ENCODE measurements at regions not wholly inside any gene's neighbourhood (a gene's known extent, or its start where the extent isn't known, plus 50 kb on each side); places are given as distances from the start of the nearest gene placed in this dataset.

GRCh38 chr7:22662556-22663356, 64.2 kb upstream of the IL6 start:
- H3F3A ChIP-seq (ENCODE audit: insufficient read depth, low read depth), result peaks cover 22% of the 10 kb centered on the region
- H3K4me2 ChIP-seq, result no peak overlapping the region
- peaks cover 32% of the 10 kb centered on the region for H3K4me1 ChIP-seq (replicated peaks; ENCODE audit: insufficient read depth)
- ChIA-PET CTCF (interaction anchor here (0.7 kb wide), 1 partner anchor 55 kb away, joined by 3 read pairs; no protein-coding TSS in a partner anchor), POLR2A (ENCODE audit: unreplicated experiment) (interaction anchor here (0.6 kb wide), 1 partner anchor 685 kb away, joined by 3 read pairs; no protein-coding TSS in a partner anchor)
- no peaks in the 10 kb centered on the region for H3K9me3 ChIP-seq (ENCODE audit: insufficient read depth, low read depth)
- 0 out of 2 replicates have a peak overlapping the region, but pooled peaks have one; percentile 10 for H3K27ac ChIP-seq
- no peak for DNase-seq
- H4K20me1 ChIP-seq (ENCODE audit: insufficient read depth), result no peaks in the 10 kb centered on the region
- no peak overlapping the region for H2AFZ ChIP-seq
- H3K79me2 ChIP-seq (ENCODE audit: low read depth), result no peaks in the 10 kb centered on the region
- TF ChIP-seq EZH2 (IDR thresholded peaks at IDR 0.05; ENCODE audit: low read depth) (no peak), CTCF (conservative IDR thresholded peaks at IDR 0.05) (no peak)
- no TSS peak for BruUV-seq (replicated peaks)
- no peaks in the 10 kb centered on the region for H3K36me3 ChIP-seq (ENCODE audit: low read depth)
- intact Hi-C loops (cut with micrococcal nuclease; ENCODE audit: unreplicated experiment), result no loop called here
- no peaks in the 10 kb centered on the region for H3K9me2 ChIP-seq (ENCODE audit: insufficient read depth)
- H3K4me3 ChIP-seq, result no peak overlapping the region
- no peaks in the 10 kb centered on the region for H3K27me3 ChIP-seq (ENCODE audit: insufficient read depth, low read depth)

GRCh38 chr7:22662036-22662435, 65.0 kb upstream of the IL6 start:
- Histone ChIP-seq H3K36me3 (ENCODE audit: low read depth) (no peaks in the 10 kb centered on the region), H3K79me2 (ENCODE audit: low read depth) (no peaks in the 10 kb centered on the region), H3K27ac (no peak overlapping the region), H4K20me1 (ENCODE audit: insufficient read depth) (no peaks in the 10 kb centered on the region), H3K4me2 (no peak overlapping the region), H3K9me3 (ENCODE audit: insufficient read depth, low read depth) (no peaks in the 10 kb centered on the region), H2AFZ (no peak overlapping the region), H3K4me1 (replicated peaks; ENCODE audit: insufficient read depth) (peaks cover 24% of the 10 kb centered on the region), H3K27me3 (ENCODE audit: insufficient read depth, low read depth) (no peaks in the 10 kb centered on the region), H3K9me2 (ENCODE audit: insufficient read depth) (no peaks in the 10 kb centered on the region), H3F3A (ENCODE audit: insufficient read depth, low read depth) (peaks cover 15% of the 10 kb centered on the region), H3K4me3 (no peak overlapping the region)
- CTCF ChIA-PET, result no interaction called here
- TF ChIP-seq EZH2 (IDR thresholded peaks at IDR 0.05; ENCODE audit: low read depth) (no peak), CTCF (conservative IDR thresholded peaks at IDR 0.05) (no peak)
- intact Hi-C loops (cut with micrococcal nuclease; ENCODE audit: unreplicated experiment), result no loop called here
- no TSS peak for BruUV-seq (replicated peaks)
- POLR2A ChIA-PET (ENCODE audit: unreplicated experiment), result interaction anchor here (0.6 kb wide), 1 partner anchor 85 kb away, joined by 6 read pairs; no protein-coding TSS in a partner anchor
- DNase-seq, result no peak

GRCh38 chr7:22660732-22661131, 66.3 kb upstream of the IL6 start:
- POLR2A ChIA-PET (ENCODE audit: unreplicated experiment), result no interaction called here
- TF ChIP-seq EZH2 (IDR thresholded peaks at IDR 0.05; ENCODE audit: low read depth) (no peak), CTCF (conservative IDR thresholded peaks at IDR 0.05) (peak; percentile 38; the same call in 1 of the 2 replicates)
- CTCF ChIA-PET, result interaction anchor here (0.6 kb wide), 1 partner anchor 67 kb away, joined by 3 read pairs; no protein-coding TSS in a partner anchor
- intact Hi-C loops (cut with micrococcal nuclease; ENCODE audit: unreplicated experiment), result no loop called here
- Histone ChIP-seq H3K4me2 (no peak overlapping the region), H3K9me3 (ENCODE audit: insufficient read depth, low read depth) (no peaks in the 10 kb centered on the region), H3K27ac (no peak overlapping the region), H3K27me3 (ENCODE audit: insufficient read depth, low read depth) (no peaks in the 10 kb centered on the region), H3F3A (ENCODE audit: insufficient read depth, low read depth) (peaks cover 2% of the 10 kb centered on the region; the same call in 1 of the 2 replicates), H3K9me2 (ENCODE audit: insufficient read depth) (no peaks in the 10 kb centered on the region), H3K36me3 (ENCODE audit: low read depth) (no peaks in the 10 kb centered on the region), H3K4me3 (no peak overlapping the region), H3K79me2 (ENCODE audit: low read depth) (no peaks in the 10 kb centered on the region), H4K20me1 (ENCODE audit: insufficient read depth) (no peaks in the 10 kb centered on the region), H2AFZ (no peak overlapping the region), H3K4me1 (replicated peaks; ENCODE audit: insufficient read depth) (peaks cover 11% of the 10 kb centered on the region)
- no TSS peak for BruUV-seq (replicated peaks)
- no peak for DNase-seq
